Mucosa of descending colon (tissue), 3 donors: ENCODE measurements at regions not wholly inside any gene's neighbourhood (a gene's known extent, or its start where the extent isn't known, plus 50 kb on each side); places are given as distances from the start of the nearest gene placed in this dataset.

Experiments used
- ATAC-seq: fragments of 200-7000 bp; cut with Tn5 transposase; one replicate; pipeline ENCODE4 v1.9.1; 2020; ENCODE audit warnings: mild to moderate bottlenecking, moderate library complexity
- DNase-seq, 3 donors: peaks; one replicate each; pipeline ENCODE4 v3.0.0-alpha.2; 2020
- H3K36me3 ChIP-seq: fragments of 200-600 bp; one replicate; pipeline ENCODE4 v1.8.0; 2021; ENCODE audit warnings: low read depth, mild to moderate bottlenecking
- H3K4me1 ChIP-seq: fragments of 200-600 bp; one replicate; pipeline ENCODE4 v1.8.0; 2021; ENCODE audit warnings: low read depth, mild to moderate bottlenecking
- H3K4me3 ChIP-seq: fragments of 200-600 bp; one replicate; pipeline ENCODE4 v1.8.0; 2021; ENCODE audit warnings: mild to moderate bottlenecking
- H3K9me3 ChIP-seq: fragments of 200-600 bp; one replicate; pipeline ENCODE4 v1.8.0; 2021; ENCODE audit warnings: mild to moderate bottlenecking
- CTCF ChIP-seq: fragments of 200-600 bp; IDR thresholded peaks from one replicate; pipeline ENCODE4 v1.8.0; 2022; ENCODE audit warnings: antibody characterized with exemption, mild to moderate bottlenecking
- intact Hi-C, 2 donors: fragments of 100-400 bp; cut with DNase I in 1 of 2; cut with micrococcal nuclease in 1 of 2; formaldehyde crosslinking; loops; one replicate each; pipeline versions ENCODE4 v1.11.0 to v1.11.1; 2022; cut with DNase I, micrococcal nuclease
- donor health status: DM: no; HTN: no; CAD: no; lungs with moderate emphysema.
- donor health status: DM: no; HTN: no; CAD: no.
- donor health status: DM: no; HTN: yes; CAD: no.

- H3K4me1 ChIP-seq, result no peaks in the 10 kb centered on the region
- TF ChIP-seq CTCF, result no peak
- no peak for ATAC-seq
- no peak overlapping the region for H3K4me3 ChIP-seq
- no peaks in the 10 kb centered on the region for H3K36me3 ChIP-seq
- no peak for DNase-seq
- H3K9me3 ChIP-seq, result peaks cover 12% of the 10 kb centered on the region
- intact Hi-C loops, result no loop called here
Observed at GRCh38 chr9:25505644-25506043, 172.6 kb downstream of the TUSC1 start.

GRCh38 chr9:25481372-25481771 is 196.9 kb downstream of the TUSC1 start:
- ATAC-seq (no peak), DNase-seq (no peak)
- no peaks in the 10 kb centered on the region for H3K4me1 ChIP-seq
- no peak overlapping the region for H3K4me3 ChIP-seq
- H3K36me3 ChIP-seq, result no peaks in the 10 kb centered on the region
- TF ChIP-seq CTCF, result no peak
- intact Hi-C loops, result no loop called here
- no peaks in the 10 kb centered on the region for H3K9me3 ChIP-seq

- Histone ChIP-seq H3K4me3 (no peak overlapping the region), H3K4me1 (no peaks in the 10 kb centered on the region), H3K9me3 (no peaks in the 10 kb centered on the region), H3K36me3 (no peaks in the 10 kb centered on the region)
- ATAC-seq, result no peak
- intact Hi-C loops, result no loop called here
- no peak for TF ChIP-seq CTCF
- no peak for DNase-seq
Observed at GRCh38 chr9:25480696-25481095, 197.5 kb downstream of the TUSC1 start.

- ATAC-seq, result no peak
- Histone ChIP-seq H3K4me3 (no peak overlapping the region), H3K36me3 (no peaks in the 10 kb centered on the region), H3K9me3 (no peaks in the 10 kb centered on the region), H3K4me1 (no peaks in the 10 kb centered on the region)
- intact Hi-C loops, result no loop called here
- no peak for DNase-seq
- TF ChIP-seq CTCF, result no peak
Observed at GRCh38 chr9:25472681-25473080, 205.6 kb downstream of the TUSC1 start.

GRCh38 chr9:25472085-25472607 is 206.1 kb downstream of the TUSC1 start:
- no peaks in the 10 kb centered on the region for H3K36me3 ChIP-seq
- DNase-seq, result no peak

More at GRCh38 chr9:25472085-25472607, 206.1 kb downstream of the TUSC1 start:
- intact Hi-C loops, result no loop called here
- H3K4me3 ChIP-seq, result no peak overlapping the region
- H3K9me3 ChIP-seq, result no peaks in the 10 kb centered on the region
- no peak for TF ChIP-seq CTCF
- no peak for ATAC-seq
- no peaks in the 10 kb centered on the region for H3K4me1 ChIP-seq
